HUDEP-2 (cell line): ENCODE measurements at regions not wholly inside any gene's neighbourhood (a gene's known extent, or its start where the extent isn't known, plus 50 kb on each side); places are given as distances from the start of the nearest gene placed in this dataset.

Source experiments
- DNase-seq, 76 experiments: peaks; one replicate each; lab custom pipeline; 2025; ENCODE audit not compliant: unreplicated experiment in 76 of 76; lab: John Stamatoyannopoulos, UW

DNA sequence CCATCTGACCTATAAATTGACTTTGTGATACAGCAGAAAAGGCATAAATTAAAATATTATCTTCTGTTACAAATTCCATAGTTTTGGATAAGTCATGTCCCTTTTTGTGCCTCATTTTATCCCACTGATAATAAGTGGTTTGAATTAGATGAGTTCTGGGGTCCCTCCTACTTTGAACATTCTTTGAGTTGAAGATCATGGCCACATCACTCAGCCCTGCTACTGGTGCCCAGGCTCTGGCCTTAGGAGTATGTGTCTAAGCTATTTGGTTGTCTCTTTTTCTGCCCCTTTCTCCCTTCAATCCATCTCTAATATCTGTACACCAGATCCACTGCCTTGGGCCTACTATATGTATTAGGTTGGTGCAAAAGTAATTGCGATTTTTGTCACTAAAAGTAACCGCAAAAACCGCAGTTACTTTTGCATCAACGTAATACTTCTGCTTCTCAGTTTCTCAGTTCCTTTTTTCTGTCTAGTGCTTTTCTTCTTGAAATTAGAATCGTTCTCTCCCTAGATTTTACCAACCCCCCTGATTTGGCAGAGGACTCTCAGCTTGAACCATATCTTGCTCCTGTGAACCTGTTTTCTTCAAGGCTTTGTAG, 362.5 kb upstream of the TNP1 start:
- no peak for DNase-seq

DNA sequence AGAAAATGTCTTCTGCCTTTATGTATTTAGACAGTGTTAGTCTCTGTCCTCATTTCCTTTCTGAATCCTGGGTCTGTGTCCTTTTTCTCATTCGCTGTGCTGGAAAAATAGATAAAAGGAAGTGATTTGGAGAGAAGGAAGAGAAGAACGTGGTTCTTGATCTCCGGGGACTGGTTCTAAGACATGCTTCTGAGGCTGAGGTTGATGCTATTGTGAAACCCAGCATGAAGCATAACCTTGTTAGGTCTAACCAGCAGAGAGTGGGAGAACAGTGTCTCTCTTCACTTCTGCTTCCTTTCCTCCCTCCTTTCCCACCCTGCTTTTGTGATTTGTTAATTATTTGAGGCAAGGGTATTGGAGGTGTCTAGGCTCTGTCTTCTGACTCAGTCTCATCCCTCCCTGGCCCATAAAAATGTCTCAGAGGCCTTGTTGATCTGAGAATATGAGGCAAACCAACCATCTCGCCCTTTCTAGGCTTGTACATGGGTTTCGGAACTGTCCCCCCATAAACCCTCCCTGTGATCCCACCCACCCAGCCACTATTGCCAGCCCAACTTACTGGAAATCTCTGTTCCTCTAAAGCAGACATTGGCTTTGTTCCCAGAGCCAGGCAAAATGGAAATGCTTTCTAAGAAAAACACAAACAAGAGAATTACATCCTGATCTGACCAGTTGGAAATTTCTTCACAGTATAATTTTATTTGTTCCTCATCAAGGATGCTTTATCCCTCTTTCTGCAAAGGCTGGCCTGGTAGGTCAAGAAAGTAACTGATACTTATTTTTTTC, 360.6 kb upstream of the TNP1 start:
- no peak for DNase-seq

DNA sequence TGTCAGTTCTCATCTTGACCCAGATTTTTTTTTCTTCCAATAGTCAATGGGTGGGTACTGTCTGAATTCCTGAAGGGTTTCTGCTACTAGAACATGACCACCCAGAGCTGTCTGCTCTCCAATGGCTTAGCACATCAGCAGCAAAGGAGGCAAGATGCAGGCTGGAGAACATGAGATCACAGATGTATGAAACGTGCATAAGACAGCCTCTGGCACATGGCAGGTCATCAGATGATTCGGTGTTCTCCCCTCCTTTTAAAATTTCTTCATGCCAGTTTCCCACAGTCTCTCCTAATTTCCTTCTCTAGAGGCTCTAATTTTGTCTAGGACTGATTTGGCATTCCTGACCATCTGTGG, 359.3 kb upstream of the TNP1 start:
- DNase-seq, result no peak

DNA sequence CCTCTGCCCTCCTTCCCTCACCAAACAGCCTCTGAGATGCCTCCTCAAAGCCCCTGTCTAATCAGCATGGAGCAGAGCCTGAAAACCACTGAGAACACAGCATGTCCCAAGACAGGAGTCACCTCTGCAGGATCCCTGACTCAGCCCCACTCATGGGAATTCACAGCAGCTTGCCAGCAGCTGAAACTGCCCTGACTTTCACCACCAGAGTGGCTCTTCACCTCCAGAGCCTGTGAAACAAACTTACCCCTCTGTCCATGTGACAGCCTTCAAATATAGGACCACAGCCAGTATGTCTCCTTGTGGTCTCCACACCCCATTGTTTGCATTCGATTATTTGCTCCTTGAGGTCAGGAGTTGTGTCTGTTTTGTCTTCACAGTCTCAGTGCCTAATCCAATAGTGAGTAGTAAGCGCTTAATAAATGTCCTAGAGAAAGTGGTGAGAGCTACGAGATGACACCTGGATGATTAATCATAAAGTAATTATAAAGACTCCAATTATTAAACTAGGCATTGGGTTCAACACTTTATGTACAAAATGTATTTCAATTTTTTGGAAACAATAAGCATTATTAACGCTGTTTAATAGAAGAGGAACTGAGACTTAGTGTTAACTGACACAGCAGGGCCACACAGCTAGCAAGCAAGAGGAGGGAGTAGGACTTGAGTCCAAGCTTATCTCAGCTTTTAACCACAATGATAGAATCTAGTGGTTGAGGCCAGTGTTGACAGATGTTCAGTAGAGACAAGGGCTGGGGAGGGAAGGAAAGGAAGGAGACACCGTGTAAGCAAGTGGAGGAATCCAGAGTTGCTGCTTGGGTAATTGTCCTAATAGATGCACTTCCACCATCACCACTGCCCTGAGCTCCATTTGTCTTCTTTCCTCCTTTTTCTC, 358.7 kb upstream of the TNP1 start:
- DNase-seq, result peak in 27 of 76 experiments; percentile 1 to 66 (median 23)

DNA sequence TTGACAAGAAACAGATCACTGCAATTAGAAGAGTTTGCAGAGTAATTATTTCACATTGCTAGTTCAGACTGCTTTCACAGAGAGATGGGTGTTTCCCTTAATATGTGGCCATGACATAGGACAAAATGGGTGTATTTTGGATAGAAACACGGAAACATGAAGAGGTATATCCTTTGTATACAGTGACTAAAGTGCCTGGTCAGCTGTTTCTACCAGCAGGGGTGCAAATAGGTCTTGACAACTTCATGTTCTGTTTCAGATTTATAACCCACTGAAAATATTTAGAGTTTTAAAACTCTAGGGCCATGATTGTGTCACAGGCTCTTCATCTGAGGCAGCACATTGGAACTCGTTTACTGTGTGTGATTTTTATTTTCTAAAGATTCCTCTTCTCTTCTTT, 357.1 kb upstream of the TNP1 start:
- no peak for DNase-seq

DNA sequence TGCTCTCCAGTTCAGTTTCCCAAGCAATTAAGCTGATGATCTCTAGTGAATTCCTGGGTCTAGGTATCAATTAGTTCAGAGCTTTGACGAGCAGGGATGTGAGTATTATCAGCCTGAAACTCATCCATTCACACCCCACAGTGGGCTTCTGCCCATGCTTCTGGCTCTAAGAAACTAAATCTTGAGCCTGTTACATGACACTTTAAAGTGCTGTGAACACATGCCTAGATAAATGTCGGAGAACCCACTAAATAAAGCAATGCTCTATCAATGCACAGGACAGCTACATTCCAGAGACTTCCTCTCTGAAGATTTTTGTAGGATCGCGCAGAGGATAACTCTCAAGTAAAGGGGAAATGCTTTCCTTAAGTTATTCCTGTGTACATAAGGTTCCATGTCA, 356.5 kb upstream of the TNP1 start:
- DNase-seq, result no peak

DNA sequence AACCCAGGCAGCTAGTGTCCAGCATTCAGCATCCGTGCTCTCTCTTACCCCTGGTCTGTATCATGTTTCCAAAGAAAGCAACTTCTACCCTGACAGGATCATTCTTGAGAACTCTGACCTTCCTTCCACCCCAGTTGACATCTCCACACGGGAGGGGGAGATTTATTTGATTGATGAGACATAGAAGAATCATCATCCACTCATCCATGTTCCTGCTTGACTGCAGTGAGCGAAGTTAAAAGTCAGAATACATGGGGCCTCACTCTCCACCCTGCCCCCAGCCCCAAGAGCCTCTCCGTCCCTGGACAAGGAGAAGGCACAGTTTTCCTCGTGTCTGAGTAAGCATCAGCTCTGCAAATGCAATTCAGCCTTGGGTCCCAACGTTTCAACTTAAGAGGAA, 356.0 kb upstream of the TNP1 start:
- no peak for DNase-seq

DNA sequence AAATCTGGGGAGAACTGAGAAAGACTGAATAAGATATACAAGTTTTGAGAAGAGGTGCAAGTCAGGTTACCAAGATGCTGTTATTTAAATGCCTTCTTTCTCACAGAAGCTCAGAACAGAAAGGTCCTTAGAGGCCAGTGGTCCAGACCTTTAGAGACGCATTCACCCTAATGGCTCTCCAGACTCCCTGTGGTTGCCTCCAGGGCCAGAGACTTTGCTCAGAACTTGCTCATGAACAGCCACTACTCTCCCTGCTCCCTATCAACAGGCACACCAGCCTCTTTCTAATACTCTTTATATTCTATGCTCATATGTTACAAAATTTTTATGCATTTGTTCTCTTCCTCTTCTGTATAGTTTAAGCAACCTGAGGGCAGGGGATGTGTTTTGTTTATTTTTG, 349.0 kb upstream of the TNP1 start:
- DNase-seq, result no peak

DNA sequence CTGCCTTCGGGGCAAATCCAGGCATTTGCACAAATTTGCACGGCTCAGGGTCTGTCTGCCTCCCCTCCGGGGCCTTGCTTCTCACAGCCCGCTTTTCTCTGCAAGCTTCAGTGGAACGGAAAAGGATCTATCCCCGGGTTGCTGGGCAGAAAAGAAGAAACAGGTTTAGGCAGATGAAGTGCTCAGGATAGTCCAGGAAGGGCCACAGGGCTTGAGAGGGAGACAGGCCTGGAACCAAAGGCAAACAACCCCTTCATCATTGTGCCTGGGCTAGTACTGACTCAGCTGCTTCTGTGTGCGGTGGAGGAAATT, 347.8 kb upstream of the TNP1 start:
- DNase-seq, result no peak

DNA sequence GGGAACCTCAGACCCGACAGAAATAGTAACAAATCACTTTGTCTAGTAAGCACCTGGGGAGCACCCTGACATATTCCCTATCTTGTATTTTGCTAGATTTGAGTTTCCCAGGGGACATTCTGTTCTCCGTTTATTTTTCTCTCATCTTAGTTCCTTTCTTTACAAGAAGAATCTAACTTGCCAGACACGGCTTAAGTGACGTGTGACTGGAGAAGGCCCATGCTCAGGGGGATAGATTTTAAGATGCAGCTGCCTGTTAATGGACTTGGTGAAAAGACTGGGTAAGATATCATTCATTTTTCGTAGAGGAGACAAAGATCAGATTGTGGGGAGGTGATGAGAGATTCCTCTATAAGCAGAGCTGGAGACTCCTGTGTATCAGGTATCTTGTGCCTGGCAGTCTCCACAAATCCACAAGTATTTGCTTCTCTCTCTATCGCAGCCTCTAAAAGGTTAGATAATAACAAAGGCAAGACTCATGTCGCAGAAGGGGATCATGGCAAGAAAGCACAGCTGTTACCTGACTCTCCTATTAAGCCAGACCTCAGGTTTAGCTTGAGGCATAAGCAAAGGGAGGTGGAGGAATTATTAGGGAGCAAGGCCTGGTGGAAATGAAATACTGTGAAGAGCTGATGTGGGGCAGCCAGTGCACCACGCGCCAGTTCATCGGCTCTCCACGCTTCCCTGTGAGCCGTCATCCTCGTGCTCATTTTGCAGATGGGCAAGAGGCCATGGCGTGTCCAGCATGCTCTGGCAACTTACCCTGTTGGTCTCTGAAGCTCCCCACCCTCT, 347.2 kb upstream of the TNP1 start:
- DNase-seq, result no peak

DNA sequence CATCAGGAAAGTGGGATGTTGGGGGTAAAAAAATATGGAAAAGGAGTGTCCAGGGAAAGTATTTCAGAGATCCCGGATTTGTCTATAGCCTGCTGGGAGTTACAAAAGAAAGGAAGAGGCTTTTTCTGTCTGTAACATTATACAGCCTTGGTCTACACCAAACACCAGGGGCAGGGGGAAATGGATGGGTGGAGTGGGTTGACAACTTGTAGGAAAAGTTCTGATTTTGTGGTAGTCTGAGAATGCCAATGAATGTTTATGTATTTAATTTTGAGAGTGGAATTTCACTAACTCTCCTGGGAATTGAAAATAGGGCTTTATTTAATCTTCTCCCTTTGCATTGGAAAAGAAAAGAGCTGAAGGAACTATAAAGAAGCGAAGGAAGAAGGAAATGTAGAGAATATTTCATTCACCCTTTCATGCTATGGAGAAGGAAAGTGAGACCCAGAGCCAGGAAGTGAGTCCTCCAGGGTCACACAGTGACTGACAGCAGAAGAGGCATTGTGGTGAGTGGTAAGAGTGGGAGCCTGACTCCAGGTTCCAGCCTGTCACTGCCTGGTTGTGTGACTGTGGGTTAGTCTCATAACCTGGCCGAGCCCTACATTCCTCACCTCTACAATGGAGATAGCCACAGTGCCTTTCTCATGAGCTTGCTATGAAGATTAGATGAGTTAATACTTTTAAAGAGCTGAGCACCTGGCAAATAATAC, 346.3 kb upstream of the TNP1 start:
- no peak for DNase-seq

DNA sequence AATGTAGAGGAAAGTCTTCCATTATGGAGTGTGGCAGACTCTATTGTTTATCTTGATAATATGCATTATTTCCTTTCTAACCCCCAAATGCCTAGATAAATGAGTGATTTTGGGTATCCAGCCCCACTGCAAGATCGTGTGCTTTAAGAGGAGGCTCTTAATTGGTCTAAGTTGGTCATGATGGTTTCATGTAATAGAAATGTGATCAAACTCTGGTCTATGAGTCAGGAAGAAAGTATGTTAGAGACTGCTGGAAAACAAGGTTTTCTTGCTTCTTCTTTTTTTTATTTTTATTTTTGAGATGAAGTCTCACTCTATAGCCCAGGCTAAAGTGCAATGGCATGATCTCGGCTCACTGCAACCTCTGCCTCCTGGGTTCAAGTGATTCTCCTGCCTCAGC, 344.5 kb upstream of the TNP1 start:
- no peak for DNase-seq

DNA sequence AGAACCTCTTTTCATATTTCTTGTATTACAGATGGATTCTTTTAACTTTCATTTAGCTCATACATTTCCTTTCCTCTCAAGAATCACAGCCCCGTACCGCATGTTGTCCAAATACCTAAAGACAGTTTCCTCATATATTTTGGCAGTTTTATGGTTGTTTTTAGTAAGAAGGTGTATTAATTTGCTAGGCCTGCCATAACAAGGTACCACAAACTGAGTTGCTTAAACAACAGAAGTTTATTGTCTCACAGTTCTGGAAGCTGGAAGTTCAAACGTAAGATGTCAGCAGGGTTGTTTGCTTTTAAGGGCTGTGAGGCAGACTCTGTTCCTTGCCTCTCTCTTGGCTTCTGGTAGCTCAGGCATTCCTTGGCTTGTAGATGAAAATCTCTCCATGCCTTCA, 343.2 kb upstream of the TNP1 start:
- no peak for DNase-seq

DNA sequence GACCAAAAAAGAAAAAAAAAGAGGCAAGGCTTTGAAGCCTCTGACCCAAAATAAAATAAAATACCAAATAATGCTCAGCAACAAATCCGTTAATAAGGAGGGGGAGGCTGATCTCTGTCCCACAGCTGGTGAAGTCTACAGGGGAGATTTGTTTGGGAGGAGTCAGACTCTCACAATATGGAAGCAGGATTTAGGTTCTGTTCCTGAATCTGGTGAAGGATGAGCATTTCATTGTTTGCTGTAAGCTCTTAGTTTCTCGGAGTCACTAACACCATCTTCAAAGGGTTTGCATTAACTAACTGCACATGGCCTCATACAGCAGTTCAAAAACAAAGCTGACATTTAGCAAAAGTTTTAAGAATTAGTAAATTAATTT, 339.4 kb upstream of the TNP1 start:
- no peak for DNase-seq

DNA sequence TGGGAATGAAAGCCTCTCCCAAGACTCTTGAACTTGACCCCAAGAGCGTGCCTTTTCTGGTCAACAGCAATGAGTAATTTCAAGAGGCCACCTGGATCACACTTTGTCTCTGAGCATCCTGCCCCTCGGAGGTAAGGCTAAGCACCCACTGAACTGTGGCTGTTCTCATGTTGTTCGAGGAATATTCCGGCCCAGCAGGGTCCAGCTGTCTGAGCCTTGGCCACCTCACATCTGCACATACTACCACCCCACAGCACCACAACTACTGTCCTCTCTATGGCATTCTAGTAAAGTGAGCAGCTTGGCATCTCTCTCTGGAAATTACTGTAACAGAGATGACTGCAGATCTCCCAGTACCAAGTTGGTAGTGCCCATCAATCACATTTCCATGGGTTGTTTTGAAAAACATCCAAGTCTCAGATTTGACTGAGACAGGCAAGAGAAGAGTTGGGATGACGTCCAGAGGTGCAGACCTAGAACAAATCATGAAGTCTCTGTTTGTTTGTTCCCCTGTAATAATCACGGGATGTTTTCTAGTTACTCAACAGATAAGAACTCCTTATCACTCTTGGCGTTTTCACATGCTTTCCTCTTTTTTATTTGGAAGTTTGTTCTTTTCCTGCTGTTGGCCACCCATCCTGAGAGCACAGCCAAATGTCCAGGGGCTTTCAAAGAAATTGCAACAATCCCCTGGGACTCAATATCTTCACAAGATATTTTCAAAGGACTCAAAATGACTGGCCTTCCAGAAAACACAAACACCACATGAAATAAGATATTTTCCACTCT, 336.0 kb upstream of the TNP1 start:
- no peak for DNase-seq

DNA sequence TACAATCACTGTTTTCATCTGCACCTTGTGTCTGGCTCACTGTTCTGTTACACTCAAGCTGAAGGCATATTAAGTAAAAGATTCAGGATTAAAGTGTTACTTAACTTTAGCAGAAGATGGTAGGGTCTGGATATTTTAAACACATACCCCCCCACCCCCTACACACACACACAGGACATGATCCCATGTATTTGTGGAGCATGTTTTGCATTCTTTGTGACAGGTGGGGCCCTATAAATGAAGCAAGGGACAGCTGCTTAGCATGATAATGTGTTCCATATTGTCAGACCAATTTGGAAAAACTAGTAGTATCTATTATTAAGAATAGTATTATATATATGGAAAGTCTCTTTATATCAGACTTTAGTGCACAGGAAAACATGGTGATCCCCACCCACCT, 335.2 kb upstream of the TNP1 start:
- DNase-seq, result no peak

DNA sequence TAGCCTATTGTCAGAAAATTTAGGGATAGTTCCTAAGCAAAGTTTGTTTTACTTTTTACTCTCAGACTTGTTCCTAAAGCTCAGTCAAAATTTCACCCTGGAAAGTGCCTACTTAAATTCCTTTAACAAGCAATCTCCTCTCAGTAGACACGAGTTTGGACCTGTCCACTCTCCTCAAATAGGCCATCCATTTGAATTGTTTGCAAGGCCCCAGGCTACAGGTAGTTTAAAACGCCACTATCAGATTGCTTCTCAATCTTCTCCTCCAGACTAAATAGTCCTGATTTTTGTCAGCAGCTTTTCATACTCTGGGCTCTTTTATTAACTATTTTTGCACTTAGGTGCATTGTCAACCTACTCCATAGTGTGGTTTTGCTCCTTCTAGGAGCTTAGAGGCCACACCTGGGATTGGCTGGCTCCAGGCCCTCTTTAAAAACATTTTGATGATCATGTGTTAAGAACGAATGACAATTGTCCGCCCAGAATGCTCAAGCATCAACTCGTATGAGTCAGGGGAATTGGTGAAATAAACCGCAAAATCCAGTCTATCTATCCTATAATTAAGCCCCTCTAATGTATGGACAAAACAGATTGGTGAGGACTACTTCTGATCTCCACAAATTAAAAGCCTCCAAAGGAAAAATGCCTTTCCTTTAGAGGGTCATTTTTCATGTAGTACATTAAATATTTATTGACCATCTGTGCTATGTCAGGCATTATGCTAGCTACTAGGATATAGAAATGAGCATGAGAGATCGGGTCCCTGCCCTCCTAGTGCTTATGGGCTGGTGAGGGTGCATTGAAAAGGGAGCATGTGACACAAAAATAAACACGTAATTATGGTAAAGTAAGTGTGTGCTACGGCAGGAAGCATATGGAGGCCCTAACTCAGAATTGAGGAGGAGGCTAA, 333.8 kb upstream of the TNP1 start:
- no peak for DNase-seq

DNA sequence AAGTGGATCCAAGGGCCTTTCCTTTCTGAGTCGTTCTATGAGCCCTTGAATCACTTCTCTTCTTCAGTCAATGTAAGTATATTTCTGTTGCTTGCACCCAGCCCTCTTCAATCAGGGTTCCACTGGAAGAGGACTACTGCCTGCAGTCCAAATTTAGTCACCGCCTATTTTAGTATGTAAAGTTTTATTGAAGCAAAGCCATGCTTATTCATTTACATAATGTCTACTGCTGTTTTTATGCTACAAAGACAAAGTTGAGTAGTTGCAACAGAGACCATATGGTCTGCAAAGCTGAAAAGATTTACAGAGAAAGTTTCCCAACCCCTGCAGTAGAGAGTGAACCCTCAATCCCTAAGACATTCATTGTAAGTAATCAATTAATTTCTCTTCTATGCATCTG, 332.5 kb upstream of the TNP1 start:
- no peak for DNase-seq

DNA sequence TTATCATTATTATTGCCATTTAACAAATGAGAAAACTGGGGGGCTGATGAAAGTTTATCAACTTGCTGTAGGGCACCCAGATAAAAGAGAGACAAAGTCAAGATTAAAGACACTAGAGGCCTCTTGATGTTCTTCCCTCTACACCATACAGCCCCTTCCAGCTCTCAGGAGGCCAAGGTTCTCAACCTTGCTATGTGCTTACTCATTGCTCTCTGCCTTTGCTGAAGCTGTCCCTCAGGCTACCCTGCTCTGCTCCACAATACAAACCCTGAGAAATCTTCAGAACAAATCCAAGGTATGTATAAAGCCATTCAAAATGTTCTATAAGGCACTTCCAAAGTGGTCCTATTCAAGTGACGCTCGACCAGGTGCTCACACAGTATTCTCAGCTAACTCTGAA, 329.9 kb upstream of the TNP1 start:
- DNase-seq, result no peak
